BE2C (cell line): ENCODE measurements at regions not wholly inside any gene's neighbourhood (a gene's known extent, or its start where the extent isn't known, plus 50 kb on each side); places are given as distances from the start of the nearest gene placed in this dataset.
A peak's percentile ranks its signal among the peaks of the same experiment; 100 is the strongest.
"Not testable (repeated sequence)": the region's sequence is repeated elsewhere in the genome, so short reads cannot be mapped to it uniquely, and the experiment has no call there.

Experiments
- DNase-seq: peaks from one replicate; pipeline ENCODE4 v3.0.0-alpha.2; 2020
- H3K27me3 ChIP-seq: fragments of 250-450 bp; sonication (Bioruptor Pico); 2 replicates; pipeline ENCODE4 v1.5.1; 2020; ENCODE audit warnings: mild to moderate bottlenecking
- H3K36me3 ChIP-seq: fragments of 250-450 bp; sonication (Bioruptor Pico); 2 replicates; pipeline ENCODE4 v1.5.1; 2020; ENCODE audit warnings: mild to moderate bottlenecking
- H3K4me1 ChIP-seq: fragments of 250-450 bp; sonication (Bioruptor Pico); 2 replicates; pipeline ENCODE4 v1.5.1; 2020
- H3K4me3 ChIP-seq: 2 replicates; pipeline ENCODE4 v1.5.1; 2011; ENCODE audit warnings: low read depth, low read length
- H3K9me3 ChIP-seq: fragments of 250-450 bp; sonication (Bioruptor Pico); 2 replicates; pipeline ENCODE4 v1.5.1; 2020
- TF ChIP-seq, protein P1 (sequence below): IDR thresholded peaks from 2 replicates; pipeline ENCODE4 v1.5.1; 2012; ENCODE audit warnings: mild to moderate bottlenecking, low read depth, low read length

DNA sequence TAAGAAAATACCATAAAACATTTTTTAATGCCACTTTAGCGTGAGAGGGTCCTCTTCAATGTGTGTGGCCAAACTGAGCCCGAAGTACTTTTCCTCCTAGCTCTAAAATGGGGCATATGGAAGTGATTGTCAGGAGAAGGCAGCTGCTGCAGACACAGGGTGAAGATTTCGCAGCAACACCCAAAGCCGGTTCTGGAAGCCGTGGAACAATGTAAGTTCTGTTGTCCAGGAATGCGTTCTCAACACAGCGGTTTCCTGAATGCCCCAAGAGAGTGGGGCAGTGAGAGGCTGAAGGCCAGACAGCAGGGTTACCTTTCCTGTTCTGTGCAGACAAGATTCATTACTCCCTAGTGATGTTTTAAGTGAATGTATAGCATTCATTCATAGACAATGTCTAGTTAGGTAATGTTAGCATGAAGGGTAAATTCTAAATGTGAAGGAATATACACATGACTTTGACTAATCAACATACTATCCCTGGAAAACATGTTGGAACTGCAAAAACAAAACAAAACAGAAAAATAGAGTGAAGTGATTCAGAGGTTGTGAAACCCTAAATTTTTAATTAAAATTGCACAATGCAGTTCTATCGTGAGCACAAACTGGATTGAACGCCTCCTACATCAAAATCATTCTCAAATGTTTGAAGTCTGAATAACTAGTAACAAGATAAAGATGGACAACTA, 197.0 kb upstream of the SEMA6A start:
- H3K27me3 ChIP-seq = no peaks in the 10 kb centered on the region
- no peak overlapping the region for H3K4me3 ChIP-seq
- no peaks in the 10 kb centered on the region for H3K9me3 ChIP-seq
- DNase-seq = no peak
- H3K36me3 ChIP-seq = no peaks in the 10 kb centered on the region
- H3K4me1 ChIP-seq = peaks cover 4% of the 10 kb centered on the region
- TF ChIP-seq, protein P1, sequence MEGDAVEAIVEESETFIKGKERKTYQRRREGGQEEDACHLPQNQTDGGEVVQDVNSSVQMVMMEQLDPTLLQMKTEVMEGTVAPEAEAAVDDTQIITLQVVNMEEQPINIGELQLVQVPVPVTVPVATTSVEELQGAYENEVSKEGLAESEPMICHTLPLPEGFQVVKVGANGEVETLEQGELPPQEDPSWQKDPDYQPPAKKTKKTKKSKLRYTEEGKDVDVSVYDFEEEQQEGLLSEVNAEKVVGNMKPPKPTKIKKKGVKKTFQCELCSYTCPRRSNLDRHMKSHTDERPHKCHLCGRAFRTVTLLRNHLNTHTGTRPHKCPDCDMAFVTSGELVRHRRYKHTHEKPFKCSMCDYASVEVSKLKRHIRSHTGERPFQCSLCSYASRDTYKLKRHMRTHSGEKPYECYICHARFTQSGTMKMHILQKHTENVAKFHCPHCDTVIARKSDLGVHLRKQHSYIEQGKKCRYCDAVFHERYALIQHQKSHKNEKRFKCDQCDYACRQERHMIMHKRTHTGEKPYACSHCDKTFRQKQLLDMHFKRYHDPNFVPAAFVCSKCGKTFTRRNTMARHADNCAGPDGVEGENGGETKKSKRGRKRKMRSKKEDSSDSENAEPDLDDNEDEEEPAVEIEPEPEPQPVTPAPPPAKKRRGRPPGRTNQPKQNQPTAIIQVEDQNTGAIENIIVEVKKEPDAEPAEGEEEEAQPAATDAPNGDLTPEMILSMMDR = no peak

GRCh38 chr5:116769953-116770352, 195.3 kb upstream of the SEMA6A start:
- DNase-seq = not testable (repeated sequence)

DNA sequence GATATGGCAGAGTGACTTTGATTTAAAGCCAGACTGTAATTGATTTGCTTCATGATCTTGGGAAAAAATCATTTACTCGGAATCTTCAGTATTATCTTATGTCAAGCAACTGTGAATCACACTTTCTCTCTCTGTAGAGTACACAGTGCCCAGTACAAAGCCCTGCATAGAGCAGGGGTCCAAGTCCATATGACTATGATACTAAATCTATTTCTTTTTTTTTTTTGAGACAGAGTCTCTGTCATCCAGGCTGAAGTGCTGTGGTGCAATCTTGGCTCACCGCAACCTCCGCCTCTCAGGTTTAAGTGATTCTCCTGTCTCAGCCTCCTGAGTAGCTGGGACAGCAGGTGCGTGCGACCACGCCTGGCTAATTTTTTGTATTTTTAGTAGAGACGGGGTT, 194.8 kb upstream of the SEMA6A start:
- TF ChIP-seq, protein P1 = no peak
- no peak for DNase-seq
- Histone ChIP-seq H3K4me1 (peaks cover 4% of the 10 kb centered on the region; the same call in 1 of the 2 replicates), H3K4me3 (no peak overlapping the region), H3K36me3 (no peaks in the 10 kb centered on the region), H3K27me3 (no peaks in the 10 kb centered on the region), H3K9me3 (no peaks in the 10 kb centered on the region)

More at GRCh38 chr5:116769953-116770352, 195.3 kb upstream of the SEMA6A start:
- not testable (repeated sequence) for H3K36me3 ChIP-seq, H3K4me3 ChIP-seq, H3K9me3 ChIP-seq, H3K4me1 ChIP-seq, H3K27me3 ChIP-seq

DNA sequence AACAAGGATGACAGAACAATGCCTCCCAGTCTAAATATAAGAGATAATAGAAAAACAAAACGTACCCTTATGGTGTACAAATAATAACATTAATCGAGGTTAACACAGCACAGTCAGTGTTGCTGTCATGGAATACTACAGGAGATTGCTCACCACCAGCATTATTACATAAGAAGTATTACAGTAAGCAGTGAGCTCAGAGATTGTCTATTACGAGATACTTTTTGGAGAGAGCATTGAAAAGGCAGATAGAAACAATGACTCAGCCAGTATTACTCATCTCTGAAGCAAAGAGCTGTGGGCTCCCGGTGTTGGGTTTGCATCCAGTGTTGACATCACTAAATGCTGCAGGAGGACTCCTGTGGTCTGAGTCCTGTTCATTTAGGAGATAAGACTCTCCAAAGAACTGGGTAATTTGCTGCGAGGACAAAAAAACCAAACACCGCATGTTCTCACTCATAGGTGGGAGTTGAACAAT, 191.9 kb upstream of the SEMA6A start:
- no peaks in the 10 kb centered on the region for H3K36me3 ChIP-seq
- DNase-seq = peak; percentile 34
- TF ChIP-seq, protein P1 = no peak
- no peaks in the 10 kb centered on the region for H3K9me3 ChIP-seq
- no peak overlapping the region for H3K4me3 ChIP-seq
- H3K4me1 ChIP-seq = peaks cover 4% of the 10 kb centered on the region; the same call in 1 of the 2 replicates
- no peaks in the 10 kb centered on the region for H3K27me3 ChIP-seq

DNA sequence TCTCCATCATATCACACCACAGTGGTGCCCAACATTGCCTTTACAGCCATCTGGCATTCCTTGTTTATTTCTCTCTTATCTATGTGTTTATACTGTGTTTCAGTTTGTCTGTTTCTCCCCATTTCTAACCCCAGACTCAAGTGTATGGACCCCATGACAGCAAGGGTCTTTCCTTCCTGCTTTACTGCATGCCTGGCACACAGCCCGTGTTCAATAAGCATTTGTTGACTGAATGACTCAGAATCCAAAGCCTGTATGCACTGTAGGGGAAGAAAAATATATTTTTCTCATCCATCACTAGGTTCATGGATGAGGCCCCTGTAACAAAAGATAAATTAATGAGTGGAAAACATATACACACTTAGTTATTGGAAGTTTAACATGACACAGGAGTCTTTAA, 190.8 kb upstream of the SEMA6A start:
- no peak for DNase-seq
- H3K4me1 ChIP-seq = peaks cover 4% of the 10 kb centered on the region; the same call in 1 of the 2 replicates
- TF ChIP-seq, protein P1 = no peak
- H3K9me3 ChIP-seq = no peaks in the 10 kb centered on the region
- H3K4me3 ChIP-seq = no peak overlapping the region
- H3K36me3 ChIP-seq = no peaks in the 10 kb centered on the region
- H3K27me3 ChIP-seq = no peaks in the 10 kb centered on the region

DNA sequence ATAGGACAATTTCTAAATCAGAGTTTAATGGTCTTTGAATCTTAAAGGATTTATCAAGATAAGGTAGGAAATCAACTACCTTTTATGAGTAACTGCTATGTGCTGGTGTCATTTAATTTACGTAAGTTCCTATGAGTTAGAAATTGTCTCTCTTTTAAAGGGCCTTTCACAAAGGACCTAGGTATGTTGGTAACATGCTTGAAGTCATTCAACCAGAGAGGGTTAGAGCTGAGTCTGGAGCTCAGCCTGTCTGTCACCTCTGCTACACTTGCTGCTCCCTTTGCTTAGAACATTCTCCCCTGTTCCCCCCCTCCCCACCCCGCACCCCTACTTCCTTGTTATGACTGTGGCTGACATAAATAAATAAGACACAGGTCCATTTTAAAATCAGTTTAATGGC, 190.3 kb upstream of the SEMA6A start:
- no peak for DNase-seq
- no peaks in the 10 kb centered on the region for H3K36me3 ChIP-seq
- no peaks in the 10 kb centered on the region for H3K27me3 ChIP-seq
- H3K4me3 ChIP-seq = no peak overlapping the region
- no peaks in the 10 kb centered on the region for H3K9me3 ChIP-seq
- TF ChIP-seq, protein P1 = no peak
- H3K4me1 ChIP-seq = peaks cover 4% of the 10 kb centered on the region; the same call in 1 of the 2 replicates
